OCI-LY3 (cell line): ENCODE measurements at regions not wholly inside any gene's neighbourhood (a gene's known extent, or its start where the extent isn't known, plus 50 kb on each side); places are given as distances from the start of the nearest gene placed in this dataset.

ENCODE experiments used
- CTCF ChIP-seq: fragments of 200-600, 300-600 bp; sonication (generic); IDR thresholded peaks from 2 replicates; pipeline ENCODE4 v1.5.1; 2014; ENCODE audit warnings: antibody characterized with exemption, low read length, low read depth
- EZH2phosphoT487 ChIP-seq: fragments of 200-600 bp; shearing (Covaris generic); IDR thresholded peaks from 2 replicates; pipeline ENCODE4 v1.6.1; 2018; ENCODE audit warnings: antibody characterized with exemption, mixed run types, low read depth

- TF ChIP-seq CTCF (no peak), EZH2phosphoT487 (no peak)
These were observed 62.6 kb upstream of the RAB12 start for GRCh38 chr18:8546677-8547076.
